NB4 (cell line): ENCODE measurements at regions not wholly inside any gene's neighbourhood (a gene's known extent, or its start where the extent isn't known, plus 50 kb on each side); places are given as distances from the start of the nearest gene placed in this dataset.

ENCODE experiments used
- DNase-seq: peaks from one replicate; pipeline ENCODE4 v3.0.0; 2010; ENCODE audit warnings: low read depth
- H3K4me3 ChIP-seq: one replicate; pipeline ENCODE4 v1.5.1; 2011; ENCODE audit warnings: mild to moderate bottlenecking, low read depth, low read length, moderate library complexity
- CTCF ChIP-seq: IDR thresholded peaks from one replicate; pipeline ENCODE4 v1.5.1; 2012; ENCODE audit warnings: low read depth, low read length
- MAX ChIP-seq: IDR thresholded peaks from 2 replicates; pipeline ENCODE4 v1.6.1; 2011; ENCODE audit warnings: low read depth, low read length
- MYC ChIP-seq: IDR thresholded peaks from 2 replicates; pipeline ENCODE4 v1.6.1; 2011; ENCODE audit warnings: low read depth, low read length
- POLR2A ChIP-seq: IDR thresholded peaks from 2 replicates; pipeline ENCODE4 v1.6.1; 2011; ENCODE audit warnings: mild to moderate bottlenecking; ENCODE audit not compliant: insufficient read length; ENCODE audit errors: extremely low read depth

- TF ChIP-seq MYC (no peak), CTCF (no peak), MAX (no peak), POLR2A (no peak)
- H3K4me3 ChIP-seq, result no peak overlapping the region
- DNase-seq, result no peak
Observed at GRCh38 chr4:72987741-72988729, 81.5 kb downstream of the COX18 start.

GRCh38 chr4:72984351-72984750 lies 85.2 kb downstream of the COX18 start:
- H3K4me3 ChIP-seq, result no peak overlapping the region
- DNase-seq, result no peak
- no peak for TF ChIP-seq POLR2A
- TF ChIP-seq MYC, result no peak
- TF ChIP-seq CTCF, result no peak
- TF ChIP-seq MAX, result no peak

- H3K4me3 ChIP-seq, result no peak overlapping the region
- DNase-seq, result no peak
- TF ChIP-seq MAX, result no peak
- no peak for TF ChIP-seq POLR2A
Observed at GRCh38 chr4:72983709-72984108, 85.8 kb downstream of the COX18 start.

- no peak for DNase-seq
- TF ChIP-seq MYC, result no peak
- no peak for TF ChIP-seq MAX
- TF ChIP-seq CTCF, result no peak
- TF ChIP-seq POLR2A, result no peak
- H3K4me3 ChIP-seq, result no peak overlapping the region
Observed at GRCh38 chr4:72977936-72978485, 91.5 kb downstream of the COX18 start.

GRCh38 chr4:72975488-72975784 lies 94.1 kb downstream of the COX18 start:
- no peak overlapping the region for H3K4me3 ChIP-seq
- DNase-seq, result no peak
- TF ChIP-seq MAX (no peak), POLR2A (no peak), MYC (no peak), CTCF (no peak)
